ENCODE measurements at regions not wholly inside any gene's neighbourhood (a gene's known extent, or its start where the extent isn't known, plus 50 kb on each side); places are given as distances from the start of the nearest gene placed in this dataset.

DNA sequence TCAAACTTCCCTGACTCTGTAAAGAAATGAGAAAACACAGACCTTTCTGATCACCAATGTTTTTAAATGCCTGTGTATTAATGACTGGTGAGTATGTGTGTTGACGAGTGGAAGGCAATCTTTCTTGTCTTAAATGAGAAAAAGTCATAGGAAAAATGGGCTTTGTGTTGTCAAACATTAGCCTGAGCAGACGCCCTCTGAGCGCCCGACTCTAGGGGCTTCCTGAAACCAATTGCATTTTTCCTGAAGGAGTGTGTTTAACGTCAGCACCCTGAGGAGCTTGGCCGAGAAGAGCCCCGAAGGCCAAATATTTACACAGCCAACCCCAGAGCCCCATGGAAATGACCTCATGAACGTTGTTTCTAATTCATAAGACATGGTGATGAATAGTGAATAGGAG is 154.3 kb downstream of the PHF2 start:
- ATAC-seq (no peak), DNase-seq (ENCODE audit: low read depth, low spot score) (no peak), FAIRE-seq (no peak)
- no peak overlapping the region for H2AFZ ChIP-seq (ENCODE audit: control insufficient read depth, low read depth, low read length)
- no peaks in the 10 kb centered on the region for H3K4me1 ChIP-seq (ENCODE audit: control insufficient read depth, insufficient read depth, low read length)
- H3K36me3 ChIP-seq (ENCODE audit: control insufficient read depth in 2 of 2, insufficient read depth in 2 of 2, low read length in 1 of 2) = no peaks in the 10 kb centered on the region
- H4K20me1 ChIP-seq (ENCODE audit: control insufficient read depth, insufficient read depth) = no peaks in the 10 kb centered on the region
- WGBS (ENCODE audit: insufficient coverage, insufficient replicate concordance, low lambda C conversion rate, missing lambda C conversion rate) = 36% methylated on average over 8 of the region's 8 CpGs
- TF ChIP-seq EED (IDR thresholded peaks at IDR 0.05; ENCODE audit: low read depth) (no peak), ZBTB40 (IDR thresholded peaks at IDR 0.05; ENCODE audit: borderline replicate concordance) (no peak), ZSCAN29 (IDR thresholded peaks at IDR 0.05) (no peak), BRCA1 (IDR thresholded peaks at IDR 0.05; ENCODE audit: low read depth, low read length) (no peak), RCOR1 (conservative IDR thresholded peaks at IDR 0.05; ENCODE audit: low read depth, low read length) (no peak), RUNX3 (IDR thresholded peaks at IDR 0.05; ENCODE audit: low read length) (no peak)
- TF ChIP-seq, protein P1, sequence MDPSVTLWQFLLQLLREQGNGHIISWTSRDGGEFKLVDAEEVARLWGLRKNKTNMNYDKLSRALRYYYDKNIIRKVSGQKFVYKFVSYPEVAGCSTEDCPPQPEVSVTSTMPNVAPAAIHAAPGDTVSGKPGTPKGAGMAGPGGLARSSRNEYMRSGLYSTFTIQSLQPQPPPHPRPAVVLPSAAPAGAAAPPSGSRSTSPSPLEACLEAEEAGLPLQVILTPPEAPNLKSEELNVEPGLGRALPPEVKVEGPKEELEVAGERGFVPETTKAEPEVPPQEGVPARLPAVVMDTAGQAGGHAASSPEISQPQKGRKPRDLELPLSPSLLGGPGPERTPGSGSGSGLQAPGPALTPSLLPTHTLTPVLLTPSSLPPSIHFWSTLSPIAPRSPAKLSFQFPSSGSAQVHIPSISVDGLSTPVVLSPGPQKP (IDR thresholded peaks at IDR 0.05; ENCODE audit: low read depth, low read length) = no peak
- no peak overlapping the region for H3K4me2 ChIP-seq (ENCODE audit: control insufficient read depth, insufficient read depth)
- H3K27me3 ChIP-seq (replicated peaks in 1 of 2; ENCODE audit: control insufficient read depth in 2 of 2, insufficient read depth in 2 of 2, low read length in 1 of 2) = no peaks in the 10 kb centered on the region
- in situ Hi-C loops (cut with MboI) = no loop called here
- ChIA-PET RAD21 (ENCODE audit: unreplicated experiment) (no interaction called here), SMC1A (ENCODE audit: uncharacterized antibody, unreplicated experiment) (no interaction called here), POLR2A (no interaction called here), CTCF (no interaction called here)
- H3K9ac ChIP-seq (ENCODE audit: control insufficient read depth, insufficient read depth, low read length) = no peak overlapping the region
- no peak overlapping the region for H3K4me3 ChIP-seq
- H3K79me2 ChIP-seq (ENCODE audit: control insufficient read depth, insufficient read depth, low read length) = no peaks in the 10 kb centered on the region
- peaks cover 3% of the 10 kb centered on the region; the same call in 1 of the 3 replicates for H3K9me3 ChIP-seq (replicated peaks; ENCODE audit: control insufficient read depth, insufficient read depth, low read length)
- BruUV-seq (replicated peaks) = no TSS peak
- intact Hi-C loops (cut with micrococcal nuclease; ENCODE audit: unreplicated experiment) = no loop called here
- H3K27ac ChIP-seq (ENCODE audit: control insufficient read depth, insufficient read depth) = no peak overlapping the region
